CD4-positive, alpha-beta T cell treated with Interleukin-15 for 1 hour (primary cell): ENCODE measurements at regions not wholly inside any gene's neighbourhood (a gene's known extent, or its start where the extent isn't known, plus 50 kb on each side); places are given as distances from the start of the nearest gene placed in this dataset.

ENCODE experiments used
- DNase-seq: peaks from one replicate; pipeline ENCODE4 v3.0.0-alpha.2; 2020

DNA sequence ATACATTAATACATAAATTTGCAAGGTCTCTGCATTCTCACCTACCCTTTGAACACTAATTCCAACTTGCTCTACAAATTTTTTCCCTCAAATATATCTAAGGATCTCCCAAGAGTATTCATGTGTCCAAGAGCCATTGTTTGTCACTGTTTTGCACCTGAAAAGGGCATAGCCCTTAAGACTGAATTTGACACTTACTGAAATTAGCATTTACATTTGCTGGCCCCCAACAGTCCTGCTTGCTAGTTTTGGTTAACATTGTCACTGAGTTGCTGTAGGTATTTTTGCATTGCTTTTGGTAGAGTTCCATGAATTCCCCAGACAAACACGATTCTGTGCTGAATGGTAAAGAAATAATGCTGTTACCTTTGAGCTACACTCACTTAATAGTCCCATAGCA lies 57.3 kb downstream of the KCNA4 start:
- no peak for DNase-seq

DNA sequence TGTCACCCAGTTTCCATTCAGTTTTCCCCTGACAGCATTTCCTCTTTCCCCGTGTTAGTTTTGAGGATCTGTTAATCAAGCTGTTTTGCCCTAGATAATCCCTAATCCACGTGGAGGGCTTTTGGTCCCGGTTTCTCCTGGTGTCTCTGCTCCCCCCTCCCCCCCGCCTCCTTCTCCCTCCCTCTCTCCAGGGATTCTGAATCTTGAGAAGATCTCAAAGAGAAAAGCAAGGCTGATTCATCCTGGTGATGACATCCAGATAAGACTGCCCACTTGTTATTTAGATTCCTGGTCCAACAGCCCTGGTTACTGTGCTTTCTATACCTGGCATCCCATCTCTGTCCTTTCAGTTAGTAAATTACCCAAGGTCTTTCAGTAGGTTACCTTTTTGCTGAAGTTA lies 59.4 kb downstream of the KCNA4 start:
- DNase-seq = no peak

DNA sequence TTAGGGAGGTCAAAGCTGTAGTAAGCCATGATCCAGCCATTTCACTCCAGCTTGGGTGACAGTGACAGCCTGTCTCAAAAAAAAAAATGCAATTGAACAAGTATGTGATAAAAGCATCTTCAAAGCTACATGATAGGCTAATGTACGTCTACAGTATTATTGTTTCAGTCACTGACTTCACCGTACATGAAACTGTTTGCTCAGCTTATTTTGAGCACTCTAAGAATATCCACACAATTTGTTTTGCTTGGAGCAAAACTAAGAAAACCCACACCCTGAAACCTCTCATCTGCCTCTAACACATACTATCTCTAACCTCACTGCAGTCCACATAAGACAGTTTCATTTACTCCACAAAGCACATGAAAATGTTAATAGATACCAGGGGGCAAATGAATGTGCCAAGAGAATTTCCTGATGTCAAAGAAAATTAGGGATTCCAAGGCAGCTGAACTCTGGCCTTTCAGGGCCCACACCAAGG lies 60.7 kb downstream of the KCNA4 start:
- DNase-seq = no peak

DNA sequence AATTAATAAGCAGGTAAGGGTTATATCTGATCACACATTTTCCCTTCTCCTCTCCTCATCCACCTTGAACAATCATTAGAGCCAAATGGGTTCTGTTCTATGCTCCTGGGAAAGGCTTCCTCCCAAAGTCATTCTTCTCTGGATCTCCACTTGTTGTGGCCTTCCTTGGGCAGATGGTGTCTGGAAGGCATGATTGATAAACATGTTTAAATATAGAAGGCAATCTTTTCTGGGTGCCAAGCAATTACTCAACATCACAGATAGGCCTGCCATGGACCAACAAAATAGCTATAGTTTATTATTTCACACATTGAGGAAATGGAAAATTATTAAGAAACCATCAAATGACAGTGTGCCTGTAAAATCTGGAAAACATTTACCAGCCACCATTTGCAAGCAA lies 73.5 kb downstream of the KCNA4 start:
- DNase-seq = no peak

DNA sequence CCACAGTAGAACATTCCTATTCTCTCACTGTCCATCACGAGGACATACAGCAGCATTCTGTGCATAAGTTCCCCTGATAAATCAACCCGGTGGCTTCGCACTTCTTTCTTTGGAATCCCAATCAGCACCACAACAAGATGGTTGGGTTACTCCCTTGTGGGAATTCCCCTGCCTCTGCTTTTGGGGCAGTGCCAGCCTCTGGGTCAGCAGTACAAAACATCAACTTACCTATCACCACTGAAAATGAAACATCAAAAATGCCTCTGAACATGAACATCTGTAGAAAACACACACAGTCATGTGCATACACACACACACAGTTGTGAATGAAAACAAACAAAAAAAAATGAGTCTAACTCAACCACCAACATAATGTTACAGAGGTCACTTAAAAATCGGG lies 79.3 kb downstream of the KCNA4 start:
- no peak for DNase-seq

DNA sequence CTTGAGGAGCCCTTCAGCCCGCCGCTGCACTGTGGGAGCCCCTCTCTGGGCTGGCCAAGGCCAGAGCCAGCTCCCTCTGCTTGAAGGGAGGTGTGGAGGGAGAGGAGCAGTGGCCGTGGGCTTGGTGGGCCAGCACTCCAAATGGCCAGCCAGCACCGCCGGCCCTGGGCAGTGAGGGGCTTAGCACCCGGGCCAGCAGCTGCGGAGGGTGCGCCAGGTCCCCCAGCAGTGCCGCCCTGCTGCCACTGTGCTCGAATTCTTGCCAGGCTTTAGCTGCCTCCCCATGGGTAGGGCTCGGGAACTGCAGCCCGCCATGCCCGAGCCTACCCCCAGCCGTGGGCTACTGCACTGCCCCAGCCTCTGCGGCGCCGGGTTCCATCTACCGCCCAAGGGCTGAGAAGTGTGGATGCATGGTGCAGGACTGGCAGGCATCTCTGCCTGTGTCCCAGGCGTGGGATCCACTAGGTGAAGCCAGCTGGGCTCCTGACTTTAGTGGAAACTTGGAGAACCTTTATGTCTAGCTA lies 82.7 kb downstream of the KCNA4 start:
- DNase-seq = no peak

DNA sequence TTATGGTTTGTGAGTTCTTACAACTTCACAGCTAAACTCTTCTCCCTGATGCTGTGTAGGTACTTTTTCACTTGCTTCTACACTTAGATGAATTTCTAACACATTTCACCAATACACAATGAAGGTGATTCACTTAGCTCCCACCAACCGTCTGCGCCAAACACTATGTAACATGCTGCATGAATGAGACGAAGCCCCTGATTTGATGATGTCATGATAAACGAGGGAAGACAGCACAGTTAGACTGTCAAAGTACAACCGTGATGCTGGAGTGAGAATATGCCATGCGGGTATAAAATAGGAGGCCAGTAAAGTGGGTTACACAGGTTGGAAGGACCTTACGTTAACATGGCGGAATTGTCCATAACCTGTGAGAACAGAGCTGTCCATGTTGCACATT lies 100.8 kb downstream of the KCNA4 start:
- DNase-seq = no peak

DNA sequence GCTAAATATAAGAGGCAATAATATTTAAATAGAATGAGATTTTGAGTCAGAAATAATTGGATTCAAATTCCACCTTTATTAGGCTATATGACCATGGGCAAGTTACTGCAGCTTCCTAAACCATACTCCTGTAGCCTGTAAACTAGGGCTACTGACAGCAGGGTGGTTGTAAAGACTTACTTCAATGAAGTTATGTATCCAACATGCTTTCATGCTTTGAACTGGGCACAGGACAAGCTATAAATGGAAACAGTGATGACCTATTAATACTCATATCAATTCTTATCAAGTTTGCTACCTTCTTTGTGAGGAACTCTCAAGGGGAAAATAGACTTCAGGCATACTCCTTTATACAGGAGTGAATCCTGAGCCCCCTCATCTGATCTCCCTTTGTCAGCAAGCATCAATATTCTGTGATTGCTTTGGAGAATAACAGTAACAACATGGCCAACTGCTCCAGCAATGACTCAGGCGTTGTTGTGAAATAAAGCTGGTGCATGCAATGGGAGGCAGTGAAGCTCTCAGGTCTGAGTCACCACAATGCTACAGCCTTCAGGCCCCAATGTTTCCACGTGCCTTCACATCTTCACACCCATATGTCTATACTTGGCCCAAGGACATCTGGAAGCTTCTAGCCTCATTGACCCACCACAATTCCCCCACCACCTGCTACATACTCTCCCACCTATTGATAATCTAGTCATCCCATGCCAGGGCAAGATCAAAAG lies 102.5 kb downstream of the KCNA4 start:
- no peak for DNase-seq

DNA sequence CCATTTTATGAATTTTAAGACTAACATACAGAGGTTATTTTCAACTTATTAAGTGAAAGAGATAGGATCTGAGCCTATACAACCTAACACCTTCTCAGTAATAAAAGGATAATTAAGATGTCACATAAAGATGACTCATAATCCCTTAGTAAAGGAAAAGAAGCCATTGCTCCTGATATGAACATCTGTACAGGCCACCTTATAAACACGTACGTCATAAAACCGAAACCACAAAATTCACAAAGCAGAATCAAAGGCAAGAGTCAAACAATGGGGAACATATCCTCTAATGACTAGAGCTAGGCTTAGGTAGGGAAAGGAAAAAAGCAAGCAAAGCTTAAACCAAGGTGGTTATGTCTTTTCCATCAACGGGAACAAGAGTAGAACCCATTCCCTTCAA lies 103.5 kb downstream of the KCNA4 start:
- DNase-seq = no peak

DNA sequence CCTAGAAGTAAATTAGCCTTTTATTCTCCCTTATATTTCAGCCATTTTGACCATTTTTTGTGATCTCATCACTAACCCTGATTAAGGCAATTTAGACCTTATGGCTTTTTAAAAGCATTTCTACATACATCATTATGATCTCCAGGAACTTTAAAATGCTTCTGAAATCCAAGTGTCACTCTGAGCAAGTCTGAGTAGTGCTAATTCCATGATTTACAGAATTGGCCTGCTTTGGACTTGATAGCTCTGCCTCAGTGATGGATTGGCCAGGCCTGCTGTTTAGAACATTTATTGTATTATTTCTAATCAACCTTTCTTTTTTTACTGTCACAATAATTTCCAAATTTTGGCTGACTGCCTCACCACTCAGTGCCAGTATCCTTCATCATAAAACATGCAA lies 116.4 kb downstream of the KCNA4 start:
- no peak for DNase-seq

DNA sequence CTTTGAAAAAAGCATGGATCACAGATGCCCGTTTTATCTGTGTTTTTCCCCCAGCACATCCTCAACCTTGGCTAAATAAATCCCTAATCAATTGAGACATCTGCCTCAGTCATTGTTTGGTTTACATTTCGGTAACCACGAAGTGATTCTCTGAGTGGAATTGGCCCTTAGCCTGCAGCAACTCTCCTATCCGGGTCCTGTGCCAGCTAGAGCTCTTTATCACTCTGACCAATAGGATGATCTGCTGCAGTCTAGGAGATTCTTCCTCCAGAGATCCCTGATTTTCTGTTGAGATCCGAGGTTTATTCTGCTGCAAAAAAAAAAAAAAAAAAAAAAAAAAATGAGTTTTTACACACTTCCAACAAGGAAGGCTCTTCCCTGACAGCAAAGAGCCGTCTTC lies 137.3 kb downstream of the KCNA4 start:
- no peak for DNase-seq

DNA sequence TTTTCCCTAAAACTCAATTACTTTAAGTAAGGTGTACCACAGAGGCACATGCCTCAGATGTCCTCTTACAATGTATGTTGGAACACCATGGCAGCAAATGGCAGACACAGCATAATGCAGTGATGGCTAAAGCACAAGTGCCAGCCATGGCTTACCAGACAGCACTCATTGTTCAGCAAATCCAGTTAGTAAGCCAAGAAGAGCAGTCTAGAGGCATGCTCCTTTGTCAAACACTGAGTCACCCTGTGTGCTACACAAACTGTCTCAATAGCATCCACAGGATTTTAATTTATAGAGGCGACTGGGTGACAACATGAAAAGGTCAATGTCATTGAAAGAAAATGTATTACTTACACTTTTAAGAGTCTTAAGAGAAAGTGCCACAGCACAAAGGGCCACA lies 140.6 kb downstream of the KCNA4 start:
- no peak for DNase-seq

DNA sequence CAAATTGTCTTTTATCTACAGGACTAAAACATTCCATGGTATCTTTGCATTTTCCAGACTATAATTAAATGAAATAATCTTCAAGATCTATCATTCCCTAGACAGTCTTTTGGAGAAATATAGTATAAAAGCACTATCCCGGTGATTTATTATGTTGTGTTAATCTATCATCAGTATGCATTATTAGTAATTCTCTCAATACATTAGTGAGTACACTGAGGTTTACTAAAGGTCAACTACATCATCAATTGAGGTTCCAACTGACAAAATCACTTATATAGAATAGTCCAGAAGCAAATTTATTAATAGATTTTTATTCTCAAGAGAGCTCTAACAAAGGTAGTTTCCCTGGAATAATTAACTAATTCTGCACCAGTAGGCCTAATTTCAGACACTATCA lies 169.6 kb downstream of the KCNA4 start:
- no peak for DNase-seq

DNA sequence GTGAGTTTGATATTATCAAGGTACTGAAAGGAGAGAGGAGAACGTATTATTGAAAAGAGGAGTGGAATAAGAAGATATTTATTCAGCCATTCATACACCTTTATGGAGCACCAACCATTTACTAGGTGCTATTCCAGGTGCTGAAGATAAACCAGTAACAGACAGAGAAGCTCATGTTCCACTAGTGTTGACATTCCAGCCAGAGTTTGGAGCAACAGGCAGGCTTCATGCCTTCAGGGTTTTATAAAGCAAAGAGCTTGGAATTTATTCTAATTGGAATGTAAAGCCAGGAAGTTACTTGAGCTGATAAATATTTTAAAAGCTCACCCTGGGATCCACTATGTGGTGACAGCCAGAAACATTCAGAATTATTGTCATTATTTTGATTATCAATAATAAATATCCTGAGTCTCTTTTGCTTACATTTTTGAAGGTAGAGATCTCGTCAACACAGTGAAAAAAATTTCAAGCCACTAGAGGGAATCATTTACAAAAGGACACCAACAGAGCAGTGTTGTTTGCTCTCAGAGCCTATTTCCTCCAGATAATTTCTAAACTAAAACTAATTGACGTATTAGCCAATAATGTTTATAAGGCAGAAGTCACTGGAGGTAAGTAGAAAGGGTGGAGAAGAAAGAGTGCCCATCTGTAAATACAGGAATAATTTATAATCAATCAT lies 172.0 kb downstream of the KCNA4 start:
- no peak for DNase-seq

DNA sequence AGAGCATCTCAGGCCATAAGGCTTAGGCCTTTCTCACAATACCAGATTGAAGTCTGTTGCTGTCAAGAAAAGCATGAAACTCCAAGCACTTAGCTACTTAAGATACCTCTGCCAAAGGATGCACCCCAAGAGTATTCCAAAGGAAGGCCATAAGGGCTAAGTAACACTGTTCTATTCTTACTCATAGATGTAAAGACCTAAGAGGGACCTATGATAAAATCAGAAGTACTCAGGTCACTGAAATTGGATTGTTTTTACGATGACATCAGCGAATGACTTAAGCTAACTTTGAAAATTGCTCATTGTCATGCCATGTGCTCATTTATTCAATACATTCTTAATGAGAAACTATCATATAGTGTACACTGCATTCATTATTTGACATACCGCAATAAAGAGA lies 172.8 kb downstream of the KCNA4 start:
- no peak for DNase-seq

DNA sequence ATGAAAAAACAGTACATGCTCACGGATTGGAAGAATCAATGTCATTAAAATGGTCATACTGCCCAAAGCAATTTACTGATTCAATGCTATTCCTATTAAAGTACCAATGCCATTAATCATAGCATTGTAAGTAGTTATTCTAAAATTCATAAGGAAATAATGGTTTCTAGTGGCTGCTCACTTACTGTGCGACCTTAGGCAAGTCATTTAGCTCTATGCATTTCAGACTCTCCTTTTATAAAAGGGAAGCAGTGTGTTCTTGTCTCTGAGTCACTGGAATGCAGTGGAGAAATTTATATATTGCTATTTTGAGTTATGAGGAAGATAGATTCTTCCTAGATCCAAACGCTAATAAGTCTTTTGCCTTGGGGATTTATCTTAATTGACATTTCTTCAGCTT lies 174.8 kb downstream of the KCNA4 start:
- DNase-seq = no peak

DNA sequence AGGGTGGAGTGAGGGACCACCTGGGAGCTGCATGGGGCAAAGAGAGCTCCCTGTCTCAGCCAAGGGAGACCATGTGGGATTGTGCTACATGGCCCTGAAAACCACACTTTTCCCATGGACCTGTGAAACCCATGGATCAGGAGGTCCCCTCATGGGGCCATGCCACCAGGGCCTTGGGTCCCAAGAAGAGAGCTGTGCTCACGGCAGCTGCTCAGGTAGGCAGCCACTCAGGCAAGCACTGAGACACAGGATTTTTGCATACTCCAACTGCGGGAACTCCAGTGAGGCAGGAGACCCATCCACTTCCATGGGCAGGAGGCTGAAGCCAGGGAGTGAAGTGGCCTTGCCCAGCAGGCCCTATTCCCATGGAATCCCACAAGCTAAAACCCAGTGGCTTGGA lies 190.0 kb downstream of the KCNA4 start:
- no peak for DNase-seq

DNA sequence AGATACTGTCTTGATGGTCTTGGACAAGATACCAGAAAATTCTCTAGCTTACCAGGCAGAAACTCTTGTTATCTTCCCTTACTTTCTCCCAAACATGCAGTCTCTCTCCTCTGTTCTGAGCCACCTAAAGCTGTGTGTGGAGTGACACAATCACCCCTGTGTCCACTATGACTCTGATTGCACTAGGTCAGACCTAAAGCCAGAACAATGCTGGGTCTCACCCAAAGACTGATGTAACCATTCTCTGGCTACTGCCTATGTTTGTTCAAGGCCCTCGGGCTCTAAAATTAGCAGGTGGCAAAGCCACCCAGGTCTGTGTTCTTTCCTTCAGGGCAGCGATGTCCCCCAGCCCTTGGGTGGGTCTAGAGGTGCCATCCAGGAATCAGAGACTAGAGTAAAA lies 200.5 kb downstream of the KCNA4 start:
- no peak for DNase-seq

DNA sequence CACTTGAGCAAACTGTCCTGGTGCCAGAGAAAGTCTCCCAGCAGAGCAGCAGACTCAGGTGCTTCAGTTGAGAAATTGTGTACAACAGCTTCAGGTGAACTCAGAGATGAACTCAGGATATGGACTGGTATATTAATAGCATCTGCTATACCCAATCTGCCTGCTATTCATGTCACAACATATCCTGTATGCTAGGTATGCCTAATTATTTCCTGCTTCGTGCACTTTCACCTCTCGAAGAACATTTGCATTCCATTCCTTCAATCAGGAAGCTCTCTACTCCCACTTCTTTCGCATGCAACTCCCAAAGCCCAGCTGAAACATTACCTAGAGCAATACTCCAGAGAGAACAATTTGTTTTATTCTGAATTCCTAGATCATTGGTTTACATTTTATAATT lies 207.7 kb downstream of the KCNA4 start:
- DNase-seq = no peak

DNA sequence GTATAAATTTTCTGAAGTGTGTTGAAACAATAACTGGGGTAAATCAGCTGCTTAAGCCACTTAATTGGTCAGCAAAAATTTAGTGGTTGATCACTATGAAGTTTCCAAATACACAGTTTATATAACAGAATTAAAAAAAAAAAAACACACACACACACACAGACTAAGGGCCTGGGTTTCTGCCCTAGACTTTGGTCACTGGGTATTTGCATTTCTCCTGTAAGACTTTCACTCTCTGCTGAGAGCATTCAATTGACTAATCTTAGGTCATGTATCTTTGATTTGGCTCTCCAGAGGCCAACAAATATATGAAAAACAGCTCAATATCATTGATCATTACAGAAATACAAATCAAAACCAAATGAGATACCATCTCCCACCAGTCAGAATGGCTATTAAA lies 214.3 kb downstream of the KCNA4 start:
- no peak for DNase-seq

DNA sequence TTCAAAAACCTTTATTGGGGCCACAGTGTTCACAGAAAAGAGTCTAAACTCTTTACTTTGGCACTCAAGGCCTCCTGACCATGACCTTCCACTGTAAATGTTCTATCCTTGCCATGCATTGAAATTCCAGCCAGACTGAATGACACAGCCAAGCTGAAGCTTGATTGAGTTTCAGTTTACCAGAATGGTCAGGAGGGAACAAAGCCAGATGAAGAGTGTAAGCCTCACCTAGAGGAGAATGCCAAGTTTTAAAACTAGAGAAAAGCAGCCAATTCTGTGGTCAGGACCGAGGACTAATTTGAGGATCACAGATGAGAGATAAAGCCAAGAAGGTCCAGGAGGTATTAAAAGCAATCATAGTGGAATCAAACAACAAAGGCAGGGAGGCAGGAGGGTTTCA lies 215.3 kb downstream of the KCNA4 start:
- DNase-seq = no peak

DNA sequence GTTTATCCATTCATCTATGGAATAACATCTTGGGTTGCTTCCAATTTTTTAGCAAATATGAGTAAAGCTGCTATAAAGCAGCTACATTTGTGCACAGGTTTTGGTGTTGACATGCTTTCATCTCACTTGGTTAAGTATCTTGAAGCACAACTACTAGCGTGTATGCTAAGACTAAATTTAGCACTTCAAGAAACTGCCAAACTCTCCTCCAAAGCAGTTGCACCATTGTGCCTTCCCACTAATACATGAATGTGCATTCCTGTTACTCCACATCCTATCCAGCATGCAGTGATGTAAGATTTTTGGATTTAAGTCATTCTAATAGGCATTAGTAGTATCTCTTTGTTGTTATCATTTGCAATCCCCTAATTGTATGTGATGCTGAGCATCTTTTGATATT lies 230.7 kb downstream of the KCNA4 start:
- DNase-seq = no peak

DNA sequence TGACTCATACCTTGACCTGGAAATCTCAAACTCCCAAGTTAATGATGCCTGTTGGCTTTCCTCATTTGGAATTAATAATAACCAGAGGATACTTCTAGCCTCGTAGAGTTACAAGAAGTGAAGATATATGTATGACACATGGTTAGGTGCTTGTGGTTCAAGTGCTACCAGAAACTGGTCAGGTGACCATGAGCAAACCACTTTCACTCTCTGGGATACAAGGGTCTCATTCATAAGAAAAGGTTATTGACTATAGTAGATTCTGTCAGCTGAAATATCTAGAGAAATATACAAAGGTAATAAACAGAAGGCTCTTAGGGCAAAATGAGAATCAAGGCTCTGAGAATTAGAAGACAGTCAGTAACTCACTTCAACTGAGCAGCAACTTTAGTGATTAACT lies 233.3 kb downstream of the KCNA4 start:
- no peak for DNase-seq

DNA sequence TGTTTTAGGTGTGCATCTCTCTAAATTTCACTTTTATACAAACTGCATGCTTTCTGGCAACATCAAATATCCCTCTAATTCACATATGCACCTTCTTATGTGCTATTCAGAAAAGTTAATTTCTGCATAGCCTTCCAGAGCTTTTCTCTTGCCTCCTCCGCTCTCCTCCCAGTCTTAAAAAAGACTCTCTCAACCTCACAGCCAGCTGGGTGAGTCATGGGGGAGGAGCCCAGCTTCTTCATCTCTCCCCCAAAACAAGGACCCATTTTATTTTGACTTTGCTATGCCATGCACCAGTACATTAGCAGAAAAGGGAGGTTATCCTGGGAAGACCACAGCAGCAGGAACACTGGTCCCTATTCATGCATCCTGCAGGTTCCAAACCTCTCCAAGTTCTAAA lies 234.4 kb downstream of the KCNA4 start:
- no peak for DNase-seq

DNA sequence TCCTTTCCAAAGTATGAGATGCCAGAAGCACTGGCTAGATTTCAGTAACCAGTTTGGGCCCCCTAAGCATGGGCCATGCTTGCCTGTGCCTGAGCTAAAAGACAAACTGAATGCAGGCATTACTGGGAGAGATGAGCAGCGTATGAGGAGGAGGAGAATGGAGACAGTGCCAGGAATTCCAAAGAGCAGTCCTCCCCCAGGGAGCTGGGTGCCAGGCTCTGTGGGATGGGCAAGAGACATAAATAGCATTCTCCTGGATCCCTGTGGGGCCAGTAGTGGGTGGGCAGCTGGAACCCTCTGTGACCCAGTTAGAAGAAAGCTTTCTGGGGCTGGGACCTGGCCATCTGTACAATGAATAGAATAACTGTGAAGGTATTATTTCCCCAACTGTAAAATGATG lies 235.6 kb downstream of the KCNA4 start:
- DNase-seq = no peak
